T-helper 17 cell (primary cell): ENCODE measurements at regions not wholly inside any gene's neighbourhood (a gene's known extent, or its start where the extent isn't known, plus 50 kb on each side); places are given as distances from the start of the nearest gene placed in this dataset.

Experiments used
- ATAC-seq: fragments of 150-1000 bp; cut with Tn5 transposase; 2 replicates; pipeline ENCODE4 v1.10.0; 2021; ENCODE audit warnings: mild to moderate bottlenecking, moderate library complexity
- DNase-seq, 3 donors: peaks; one replicate each; pipeline versions ENCODE4 v3.0.0 to v3.0.0-alpha.2; 2020 to 2021
- H3K9me3 ChIP-seq: one replicate; pipeline ENCODE4 v1.7.0; 2013; ENCODE audit warnings: low read length, mild to moderate bottlenecking; ENCODE audit not compliant: control insufficient read depth, poor library complexity, severe bottlenecking
- H3K27ac Mint-ChIP-seq: one replicate; pipeline ENCODE4 v1.8.0; 2022; ENCODE audit warnings: mild to moderate bottlenecking, moderate library complexity, mixed read lengths
- H3K27me3 Mint-ChIP-seq: one replicate; pipeline ENCODE4 v1.8.0; 2022; ENCODE audit warnings: mixed read lengths
- H3K36me3 Mint-ChIP-seq: one replicate; pipeline ENCODE4 v1.8.0; 2022; ENCODE audit warnings: low read depth, mixed read lengths
- H3K4me1 Mint-ChIP-seq: one replicate; pipeline ENCODE4 v1.8.0; 2022; ENCODE audit warnings: mild to moderate bottlenecking, mixed read lengths
- H3K4me3 Mint-ChIP-seq: one replicate; pipeline ENCODE4 v1.8.0; 2022; ENCODE audit warnings: mild to moderate bottlenecking, moderate library complexity, mixed read lengths

GRCh38 chr1:57736940-57737339, 313.1 kb upstream of the DAB1 start:
- Mint-ChIP-seq H3K27me3 (peaks cover 12% of the 10 kb centered on the region), H3K4me3 (no peak overlapping the region), H3K4me1 (no peaks in the 10 kb centered on the region), H3K36me3 (no peaks in the 10 kb centered on the region), H3K27ac (no peak overlapping the region)
- DNase-seq (no peak), ATAC-seq (no peak)
- no peaks in the 10 kb centered on the region for H3K9me3 ChIP-seq

- H3K27me3 Mint-ChIP-seq, result peaks cover 6% of the 10 kb centered on the region
- no peak overlapping the region for H3K4me3 Mint-ChIP-seq
- H3K4me1 Mint-ChIP-seq, result no peaks in the 10 kb centered on the region
- H3K9me3 ChIP-seq, result no peaks in the 10 kb centered on the region
- ATAC-seq, result no peak
- H3K27ac Mint-ChIP-seq, result no peak overlapping the region
- no peak for DNase-seq
- H3K36me3 Mint-ChIP-seq, result no peaks in the 10 kb centered on the region
These were observed 305.3 kb upstream of the DAB1 start for GRCh38 chr1:57729181-57729580.

GRCh38 chr1:57727121-57727520, 303.3 kb upstream of the DAB1 start:
- DNase-seq (no peak), ATAC-seq (no peak)
- no peaks in the 10 kb centered on the region for H3K36me3 Mint-ChIP-seq
- H3K4me1 Mint-ChIP-seq, result no peaks in the 10 kb centered on the region
- peaks cover 3% of the 10 kb centered on the region for H3K27me3 Mint-ChIP-seq
- H3K27ac Mint-ChIP-seq, result no peak overlapping the region
- no peaks in the 10 kb centered on the region for H3K9me3 ChIP-seq
- no peak overlapping the region for H3K4me3 Mint-ChIP-seq

GRCh38 chr1:57725318-57725717, 301.5 kb upstream of the DAB1 start:
- ATAC-seq (no peak), DNase-seq (no peak)
- no peak overlapping the region for H3K4me3 Mint-ChIP-seq
- no peaks in the 10 kb centered on the region for H3K36me3 Mint-ChIP-seq
- no peaks in the 10 kb centered on the region for H3K4me1 Mint-ChIP-seq
- no peak overlapping the region for H3K27ac Mint-ChIP-seq
- H3K27me3 Mint-ChIP-seq, result peaks cover 5% of the 10 kb centered on the region
- H3K9me3 ChIP-seq, result no peaks in the 10 kb centered on the region

- DNase-seq (no peak), ATAC-seq (no peak)
- no peaks in the 10 kb centered on the region for H3K9me3 ChIP-seq
- no peaks in the 10 kb centered on the region for H3K36me3 Mint-ChIP-seq
- H3K4me1 Mint-ChIP-seq, result no peaks in the 10 kb centered on the region
- no peak overlapping the region for H3K27ac Mint-ChIP-seq
- H3K27me3 Mint-ChIP-seq, result peaks cover 5% of the 10 kb centered on the region
- H3K4me3 Mint-ChIP-seq, result no peak overlapping the region
These were observed 300.7 kb upstream of the DAB1 start for GRCh38 chr1:57724535-57724934.

GRCh38 chr1:57722285-57722978, 298.6 kb upstream of the DAB1 start:
- no peak overlapping the region for H3K27ac Mint-ChIP-seq
- ATAC-seq (no peak), DNase-seq (no peak)
- H3K4me3 Mint-ChIP-seq, result no peak overlapping the region
- H3K27me3 Mint-ChIP-seq, result peaks cover 5% of the 10 kb centered on the region
- H3K4me1 Mint-ChIP-seq, result no peaks in the 10 kb centered on the region
- H3K9me3 ChIP-seq, result no peaks in the 10 kb centered on the region
- no peaks in the 10 kb centered on the region for H3K36me3 Mint-ChIP-seq

GRCh38 chr1:57721001-57721400, 297.1 kb upstream of the DAB1 start:
- no peak for ATAC-seq
- H3K27ac Mint-ChIP-seq, result no peak overlapping the region
- no peak for DNase-seq
- no peak overlapping the region for H3K4me3 Mint-ChIP-seq
- H3K27me3 Mint-ChIP-seq, result peaks cover 5% of the 10 kb centered on the region
- no peaks in the 10 kb centered on the region for H3K4me1 Mint-ChIP-seq
- no peaks in the 10 kb centered on the region for H3K9me3 ChIP-seq
- H3K36me3 Mint-ChIP-seq, result no peaks in the 10 kb centered on the region

- H3K27me3 Mint-ChIP-seq, result peaks cover 5% of the 10 kb centered on the region
- ATAC-seq (no peak), DNase-seq (no peak)
- H3K4me3 Mint-ChIP-seq, result no peak overlapping the region
- no peak overlapping the region for H3K27ac Mint-ChIP-seq
- no peaks in the 10 kb centered on the region for H3K4me1 Mint-ChIP-seq
- no peaks in the 10 kb centered on the region for H3K36me3 Mint-ChIP-seq
- H3K9me3 ChIP-seq, result no peaks in the 10 kb centered on the region
These were observed 295.4 kb upstream of the DAB1 start for GRCh38 chr1:57719274-57719673.

- H3K9me3 ChIP-seq, result no peaks in the 10 kb centered on the region
- Mint-ChIP-seq H3K4me1 (no peaks in the 10 kb centered on the region), H3K27me3 (peaks cover 7% of the 10 kb centered on the region), H3K4me3 (no peak overlapping the region), H3K36me3 (no peaks in the 10 kb centered on the region), H3K27ac (no peak overlapping the region)
- DNase-seq (no peak), ATAC-seq (no peak)
These were observed 289.6 kb upstream of the DAB1 start for GRCh38 chr1:57713501-57713900.

- Mint-ChIP-seq H3K4me3 (no peak overlapping the region), H3K4me1 (no peaks in the 10 kb centered on the region), H3K36me3 (no peaks in the 10 kb centered on the region), H3K27me3 (peaks cover 14% of the 10 kb centered on the region), H3K27ac (no peak overlapping the region)
- ATAC-seq, result no peak
- DNase-seq, result no peak
- no peaks in the 10 kb centered on the region for H3K9me3 ChIP-seq
These were observed 289.0 kb upstream of the DAB1 start for GRCh38 chr1:57712846-57713245.

- Mint-ChIP-seq H3K27ac (no peak overlapping the region), H3K4me3 (no peak overlapping the region), H3K4me1 (no peaks in the 10 kb centered on the region), H3K27me3 (peaks cover 14% of the 10 kb centered on the region), H3K36me3 (no peaks in the 10 kb centered on the region)
- DNase-seq (no peak), ATAC-seq (no peak)
- no peaks in the 10 kb centered on the region for H3K9me3 ChIP-seq
These were observed 287.5 kb upstream of the DAB1 start for GRCh38 chr1:57711326-57711725.

- Mint-ChIP-seq H3K4me3 (no peak overlapping the region), H3K27ac (no peak overlapping the region), H3K4me1 (no peaks in the 10 kb centered on the region), H3K27me3 (peaks cover 14% of the 10 kb centered on the region), H3K36me3 (no peaks in the 10 kb centered on the region)
- no peak for DNase-seq
- ATAC-seq, result no peak
- H3K9me3 ChIP-seq, result no peaks in the 10 kb centered on the region
These were observed 283.8 kb upstream of the DAB1 start for GRCh38 chr1:57707631-57708030.

- ATAC-seq, result no peak
- Mint-ChIP-seq H3K36me3 (no peaks in the 10 kb centered on the region), H3K27me3 (peaks cover 9% of the 10 kb centered on the region), H3K27ac (no peak overlapping the region), H3K4me3 (no peak overlapping the region), H3K4me1 (no peaks in the 10 kb centered on the region)
- no peak for DNase-seq
- H3K9me3 ChIP-seq, result no peaks in the 10 kb centered on the region
These were observed 281.0 kb upstream of the DAB1 start for GRCh38 chr1:57704811-57705210.

- Mint-ChIP-seq H3K27ac (no peak overlapping the region), H3K36me3 (no peaks in the 10 kb centered on the region)
These were observed 280.4 kb upstream of the DAB1 start for GRCh38 chr1:57704231-57704630.

More at GRCh38 chr1:57704231-57704630, 280.4 kb upstream of the DAB1 start:
- Mint-ChIP-seq H3K4me1 (no peaks in the 10 kb centered on the region), H3K4me3 (no peak overlapping the region), H3K27me3 (peaks cover 9% of the 10 kb centered on the region)
- DNase-seq, result no peak
- no peak for ATAC-seq
- H3K9me3 ChIP-seq, result no peaks in the 10 kb centered on the region
